ENCODE measurements at regions not wholly inside any gene's neighbourhood (a gene's known extent, or its start where the extent isn't known, plus 50 kb on each side); places are given as distances from the start of the nearest gene placed in this dataset.

DNA sequence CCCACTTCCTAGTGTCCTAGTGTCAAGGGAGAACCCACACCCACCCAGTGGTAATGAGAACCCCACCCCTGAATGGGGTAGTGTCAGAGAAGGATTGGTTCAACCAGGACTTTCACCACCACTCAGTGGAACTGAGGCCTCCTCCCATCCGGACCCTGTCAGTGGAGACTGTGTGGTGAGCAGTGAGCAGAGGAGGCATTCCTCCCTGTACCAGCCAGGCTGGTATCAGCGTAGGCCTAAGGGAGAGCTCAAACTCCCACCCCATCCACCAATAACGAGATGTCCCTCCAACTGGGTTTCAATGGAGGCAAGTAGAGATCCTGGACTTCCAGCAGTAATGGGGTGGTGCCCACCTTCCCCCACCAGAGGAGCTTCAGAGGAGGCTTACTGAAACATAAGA is 1171.4 kb downstream of the TBC1D22A start:
- H3K27ac ChIP-seq: no peak overlapping the region
- TF ChIP-seq, protein P1, sequence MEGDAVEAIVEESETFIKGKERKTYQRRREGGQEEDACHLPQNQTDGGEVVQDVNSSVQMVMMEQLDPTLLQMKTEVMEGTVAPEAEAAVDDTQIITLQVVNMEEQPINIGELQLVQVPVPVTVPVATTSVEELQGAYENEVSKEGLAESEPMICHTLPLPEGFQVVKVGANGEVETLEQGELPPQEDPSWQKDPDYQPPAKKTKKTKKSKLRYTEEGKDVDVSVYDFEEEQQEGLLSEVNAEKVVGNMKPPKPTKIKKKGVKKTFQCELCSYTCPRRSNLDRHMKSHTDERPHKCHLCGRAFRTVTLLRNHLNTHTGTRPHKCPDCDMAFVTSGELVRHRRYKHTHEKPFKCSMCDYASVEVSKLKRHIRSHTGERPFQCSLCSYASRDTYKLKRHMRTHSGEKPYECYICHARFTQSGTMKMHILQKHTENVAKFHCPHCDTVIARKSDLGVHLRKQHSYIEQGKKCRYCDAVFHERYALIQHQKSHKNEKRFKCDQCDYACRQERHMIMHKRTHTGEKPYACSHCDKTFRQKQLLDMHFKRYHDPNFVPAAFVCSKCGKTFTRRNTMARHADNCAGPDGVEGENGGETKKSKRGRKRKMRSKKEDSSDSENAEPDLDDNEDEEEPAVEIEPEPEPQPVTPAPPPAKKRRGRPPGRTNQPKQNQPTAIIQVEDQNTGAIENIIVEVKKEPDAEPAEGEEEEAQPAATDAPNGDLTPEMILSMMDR (conservative IDR thresholded peaks at IDR 0.05): no peak

- no peak overlapping the region for H3K27ac ChIP-seq
- TF ChIP-seq, protein P1 (conservative IDR thresholded peaks at IDR 0.05): no peak
Measured at GRCh38 chr22:47933226-47933625, 1170.8 kb downstream of the TBC1D22A start.

DNA sequence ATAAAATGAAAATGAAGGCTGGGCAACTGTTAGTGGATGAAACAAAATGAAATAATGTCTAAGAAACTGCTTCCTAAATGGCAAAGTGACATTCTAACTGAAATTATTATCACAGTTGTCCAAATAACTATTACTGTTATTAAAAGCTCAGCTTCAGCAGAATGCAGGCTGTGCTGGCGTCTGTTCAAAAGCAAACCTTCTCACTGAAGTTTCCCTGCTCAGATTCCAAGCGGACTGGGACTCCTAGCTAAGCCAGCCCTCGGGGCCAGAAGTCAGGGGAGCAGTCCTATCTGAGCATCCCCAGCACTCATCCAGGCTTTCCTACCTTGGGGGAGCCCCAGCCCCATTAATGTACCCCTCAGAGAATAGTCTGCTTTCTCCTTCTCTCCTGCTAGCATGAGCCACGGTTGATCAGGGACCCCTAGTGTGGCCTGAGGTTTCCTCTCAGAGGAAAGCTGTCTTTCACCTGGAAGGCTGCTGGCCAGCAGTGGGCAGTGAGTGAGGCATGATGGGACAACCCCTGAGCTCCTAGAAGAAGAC is 1167.3 kb downstream of the TBC1D22A start:
- H3K27ac ChIP-seq: no peak overlapping the region
- TF ChIP-seq, protein P1 (conservative IDR thresholded peaks at IDR 0.05): no peak

- H3K27ac ChIP-seq: no peak overlapping the region
- TF ChIP-seq, protein P1 (conservative IDR thresholded peaks at IDR 0.05): no peak
Measured at GRCh38 chr22:47929073-47929472, 1166.6 kb downstream of the TBC1D22A start.

- TF ChIP-seq, protein P1 (conservative IDR thresholded peaks at IDR 0.05): no peak
- no peak overlapping the region for H3K27ac ChIP-seq
Measured at GRCh38 chr22:47928631-47929030, 1166.2 kb downstream of the TBC1D22A start.

DNA sequence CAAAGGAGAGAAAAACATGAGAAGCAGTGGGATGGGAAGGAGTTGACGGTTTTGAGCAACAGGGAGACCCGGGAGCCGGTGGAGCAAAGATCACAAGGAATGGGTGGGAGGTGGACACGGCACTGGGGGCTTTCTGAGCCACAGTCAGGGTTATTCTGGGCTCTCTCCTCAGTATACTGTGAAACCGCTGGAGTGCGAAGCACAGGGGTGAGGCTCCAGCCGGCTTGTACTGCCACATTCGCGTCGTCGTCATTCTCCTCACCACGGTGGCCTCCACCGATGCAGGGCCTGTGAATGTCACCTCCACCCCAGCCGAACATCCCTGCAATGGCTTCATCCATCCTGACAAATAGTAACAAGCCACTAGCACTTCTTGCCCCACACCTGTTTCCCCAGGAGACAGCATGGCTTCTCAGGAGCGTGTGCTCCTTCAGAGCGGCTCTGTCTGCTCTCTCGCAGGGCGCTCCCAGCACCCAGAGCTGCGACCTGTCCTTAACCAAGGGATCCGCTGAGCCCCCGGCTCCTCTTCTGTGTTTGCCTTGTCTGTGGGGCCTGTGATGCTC is 1165.3 kb downstream of the TBC1D22A start:
- TF ChIP-seq, protein P1 (conservative IDR thresholded peaks at IDR 0.05): no peak
- no peak overlapping the region for H3K27ac ChIP-seq

DNA sequence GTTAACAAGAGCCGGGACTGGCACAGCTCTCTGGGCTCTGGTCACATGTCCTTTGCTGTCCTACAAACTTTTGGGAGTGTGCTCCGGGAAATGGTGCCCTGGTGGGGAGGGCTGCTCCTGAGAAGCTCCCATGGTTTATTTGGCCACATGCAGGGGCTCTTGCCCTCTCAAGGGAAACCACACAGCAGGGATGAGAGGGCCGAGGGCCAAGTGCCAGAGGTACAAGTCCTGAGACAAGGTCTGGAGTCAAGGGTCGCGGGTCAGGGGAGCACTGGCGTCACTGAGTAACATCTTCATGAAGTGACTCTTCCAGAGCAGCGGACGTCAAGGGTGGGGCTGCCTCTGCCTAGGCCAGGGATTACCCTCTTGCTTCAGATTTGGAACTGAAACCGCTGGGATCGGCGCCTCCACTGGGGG is 1160.6 kb downstream of the TBC1D22A start:
- TF ChIP-seq, protein P1 (conservative IDR thresholded peaks at IDR 0.05): no peak
- no peak overlapping the region for H3K27ac ChIP-seq

Data from VCaP (cell line).